Activated CD4-positive, alpha-beta T cell treated with anti-CD3 and anti-CD28 coated beads for 36 hours (primary cell): ENCODE measurements at regions not wholly inside any gene's neighbourhood (a gene's known extent, or its start where the extent isn't known, plus 50 kb on each side); places are given as distances from the start of the nearest gene placed in this dataset.

Experiments used
- ATAC-seq: fragments of 200-7000 bp; cut with Tn5 transposase; one replicate; pipeline ENCODE4 v1.10.0; 2021; ENCODE audit warnings: mild to moderate bottlenecking, moderate library complexity
- CTCF ChIA-PET: fragments of 350-600 bp; sonication (Branson Sonifier 250); formaldehyde crosslinking; loops from one replicate; lab custom pipeline; 2021; ENCODE audit warnings: antibody characterized with exemption; lab: Charles Lee
- POLR2A ChIA-PET: fragments of 350-600 bp; sonication (Branson Sonifier 250); formaldehyde crosslinking; loops from one replicate; lab custom pipeline; 2021; ENCODE audit warnings: antibody characterized with exemption, inconsistent platforms; lab: Charles Lee
- DNase-seq: peaks from one replicate; pipeline ENCODE4 v3.0.0-alpha.2; 2020
- H3K27ac Mint-ChIP-seq: one replicate; pipeline ENCODE4 v1.8.0; 2021; ENCODE audit warnings: mixed read lengths
- H3K27me3 Mint-ChIP-seq: one replicate; pipeline ENCODE4 v1.8.0; 2021; ENCODE audit warnings: mixed read lengths
- H3K36me3 Mint-ChIP-seq: one replicate; pipeline ENCODE4 v1.8.0; 2021; ENCODE audit warnings: low read depth, mixed read lengths
- H3K4me1 Mint-ChIP-seq: one replicate; pipeline ENCODE4 v1.8.0; 2021; ENCODE audit warnings: mixed read lengths
- H3K4me3 Mint-ChIP-seq: one replicate; pipeline ENCODE4 v1.8.0; 2021; ENCODE audit warnings: mild to moderate bottlenecking, moderate library complexity, mixed read lengths
- H3K9me3 Mint-ChIP-seq: one replicate; pipeline ENCODE4 v1.8.0; 2021; ENCODE audit warnings: low read depth, mixed read lengths
- intact Hi-C, 2 experiments: fragments of 100-400 bp; cut with DNase I in 1 of 2; cut with micrococcal nuclease in 1 of 2; formaldehyde crosslinking; loops; one replicate each; pipeline versions ENCODE4 v1.14.2 to v1.15.1; 2022 to 2024; cut with DNase I, micrococcal nuclease

GRCh38 chrX:45794323-45794994 lies 593.8 kb upstream of the DIPK2B start:
- DNase-seq (no peak), ATAC-seq (no peak)
- Mint-ChIP-seq H3K9me3 (peaks cover 4% of the 10 kb centered on the region), H3K27ac (peak overlapping the region; percentile 47), H3K27me3 (no peaks in the 10 kb centered on the region), H3K36me3 (peaks cover 64% of the 10 kb centered on the region), H3K4me1 (peaks cover 77% of the 10 kb centered on the region), H3K4me3 (no peak overlapping the region)
- POLR2A ChIA-PET: interaction anchor here (0.6 to 1.1 kb wide), 2 partner anchors 15 to 23 kb away, joined by 3 to 4 read pairs; no protein-coding TSS in a partner anchor
- intact Hi-C loops: no loop called here
- CTCF ChIA-PET: no interaction called here

GRCh38 chrX:45788941-45789348 lies 588.3 kb upstream of the DIPK2B start:
- Mint-ChIP-seq H3K27me3 (no peaks in the 10 kb centered on the region), H3K36me3 (peaks cover 62% of the 10 kb centered on the region), H3K9me3 (peaks cover 4% of the 10 kb centered on the region), H3K4me3 (no peak overlapping the region), H3K27ac (peak overlapping the region; percentile 80), H3K4me1 (peaks cover 69% of the 10 kb centered on the region)
- POLR2A ChIA-PET: interaction anchor here (1.2 kb wide), 1 partner anchor 11 kb away, joined by 3 read pairs; no protein-coding TSS in a partner anchor
- ATAC-seq: no peak
- CTCF ChIA-PET: no interaction called here
- intact Hi-C loops: no loop called here
- no peak for DNase-seq

GRCh38 chrX:45788315-45788714 lies 587.6 kb upstream of the DIPK2B start:
- peaks cover 4% of the 10 kb centered on the region for H3K9me3 Mint-ChIP-seq
- H3K4me1 Mint-ChIP-seq: peaks cover 64% of the 10 kb centered on the region
- intact Hi-C loops: no loop called here
- ATAC-seq (no peak), DNase-seq (no peak)
- no peak overlapping the region for H3K4me3 Mint-ChIP-seq
- ChIA-PET POLR2A (no interaction called here), CTCF (no interaction called here)
- H3K27ac Mint-ChIP-seq: peak overlapping the region; percentile 37
- H3K36me3 Mint-ChIP-seq: peaks cover 60% of the 10 kb centered on the region
- no peaks in the 10 kb centered on the region for H3K27me3 Mint-ChIP-seq

GRCh38 chrX:45784590-45784989 lies 583.9 kb upstream of the DIPK2B start:
- Mint-ChIP-seq H3K9me3 (no peaks in the 10 kb centered on the region), H3K4me1 (peaks cover 71% of the 10 kb centered on the region), H3K27me3 (no peaks in the 10 kb centered on the region), H3K27ac (no peak overlapping the region), H3K4me3 (no peak overlapping the region), H3K36me3 (peaks cover 55% of the 10 kb centered on the region)
- ChIA-PET CTCF (no interaction called here), POLR2A (no interaction called here)
- no peak for DNase-seq
- intact Hi-C loops: no loop called here
- no peak for ATAC-seq

DNA sequence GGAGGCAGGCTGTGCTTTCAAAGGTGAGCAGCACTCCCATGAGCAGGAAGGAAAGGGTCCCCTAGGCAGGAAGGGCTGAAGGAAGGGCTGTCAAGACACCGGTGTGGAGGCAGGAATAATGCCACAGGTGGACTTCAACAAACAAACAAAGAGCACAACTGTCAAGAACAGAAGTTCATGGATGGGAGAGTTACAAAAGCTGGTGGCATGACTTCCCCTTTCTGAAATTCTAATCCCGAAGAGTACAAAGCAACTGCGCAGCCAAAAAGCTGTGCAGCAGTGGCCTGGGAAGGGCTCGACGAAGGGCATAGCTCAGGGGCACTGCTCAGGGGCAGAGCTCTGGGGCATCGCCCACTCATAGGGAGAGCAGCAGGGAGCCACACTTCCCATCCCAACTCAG lies 582.3 kb upstream of the DIPK2B start:
- Mint-ChIP-seq H3K27ac (peak overlapping the region; percentile 31), H3K4me3 (no peak overlapping the region), H3K9me3 (no peaks in the 10 kb centered on the region), H3K27me3 (no peaks in the 10 kb centered on the region), H3K36me3 (peaks cover 59% of the 10 kb centered on the region), H3K4me1 (peaks cover 71% of the 10 kb centered on the region)
- DNase-seq (no peak), ATAC-seq (no peak)
- ChIA-PET POLR2A (no interaction called here), CTCF (no interaction called here)
- intact Hi-C loops: no loop called here

DNA sequence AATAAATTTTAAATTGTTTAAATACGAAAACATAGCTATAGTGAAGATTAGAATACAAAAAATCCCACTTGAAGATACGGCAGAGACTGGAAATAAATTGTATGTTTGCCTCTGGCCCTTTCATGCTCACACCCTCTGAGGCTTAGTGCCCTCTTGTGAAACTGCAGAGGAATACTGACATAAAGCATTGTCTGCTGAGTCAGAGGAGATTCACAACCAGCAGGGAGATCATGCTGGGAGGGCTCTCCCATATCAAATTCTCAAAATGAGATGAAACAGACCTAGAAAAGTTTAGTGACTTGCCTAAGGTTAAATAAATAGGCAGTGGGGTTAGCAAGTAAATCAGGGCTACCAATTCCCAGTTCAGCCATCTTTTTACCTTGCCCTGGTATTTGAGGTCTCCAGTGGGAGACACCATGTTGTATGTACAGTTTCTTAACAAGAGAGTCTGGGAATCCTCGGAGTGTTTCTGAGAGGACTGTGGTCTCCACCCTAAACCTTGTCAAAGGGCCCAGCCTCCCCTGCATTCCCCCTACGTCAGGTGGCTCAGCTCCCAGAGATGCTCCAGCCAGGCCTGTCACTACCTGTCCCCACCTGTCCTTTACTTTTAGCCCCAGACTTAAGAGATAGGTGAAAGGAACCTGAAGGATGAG lies 581.4 kb upstream of the DIPK2B start:
- no peak overlapping the region for H3K27ac Mint-ChIP-seq
- ChIA-PET POLR2A (interaction anchor here (0.7 kb wide), 1 partner anchor 72 kb away, joined by 3 read pairs; no protein-coding TSS in a partner anchor), CTCF (no interaction called here)
- H3K9me3 Mint-ChIP-seq: no peaks in the 10 kb centered on the region
- intact Hi-C loops: no loop called here
- DNase-seq (no peak), ATAC-seq (peak; percentile 75)
- no peaks in the 10 kb centered on the region for H3K27me3 Mint-ChIP-seq
- peaks cover 62% of the 10 kb centered on the region for H3K36me3 Mint-ChIP-seq
- no peak overlapping the region for H3K4me3 Mint-ChIP-seq
- H3K4me1 Mint-ChIP-seq: peaks cover 73% of the 10 kb centered on the region

GRCh38 chrX:45778616-45779015 lies 577.9 kb upstream of the DIPK2B start:
- peaks cover 84% of the 10 kb centered on the region for H3K4me1 Mint-ChIP-seq
- peak overlapping the region; percentile 77 for H3K27ac Mint-ChIP-seq
- CTCF ChIA-PET: no interaction called here
- ATAC-seq (no peak), DNase-seq (no peak)
- H3K27me3 Mint-ChIP-seq: no peaks in the 10 kb centered on the region
- POLR2A ChIA-PET: no interaction called here
- no peaks in the 10 kb centered on the region for H3K9me3 Mint-ChIP-seq
- peaks cover 55% of the 10 kb centered on the region for H3K36me3 Mint-ChIP-seq
- intact Hi-C loops: no loop called here
- H3K4me3 Mint-ChIP-seq: no peak overlapping the region

GRCh38 chrX:45777366-45777765 lies 576.7 kb upstream of the DIPK2B start:
- no peak for ATAC-seq
- Mint-ChIP-seq H3K4me1 (peaks cover 86% of the 10 kb centered on the region), H3K4me3 (no peak overlapping the region), H3K27ac (peak overlapping the region; percentile 82), H3K27me3 (no peaks in the 10 kb centered on the region), H3K9me3 (no peaks in the 10 kb centered on the region), H3K36me3 (peaks cover 54% of the 10 kb centered on the region)
- DNase-seq: no peak
- ChIA-PET POLR2A (interaction anchor here (1.2 kb wide), 1 partner anchor 12 kb away, joined by 3 read pairs; no protein-coding TSS in a partner anchor), CTCF (no interaction called here)
- intact Hi-C loops: loop anchor here in 1 of 2 experiments (2.0 kb wide), 1 partner anchor 13 kb away; no protein-coding TSS in a partner anchor

DNA sequence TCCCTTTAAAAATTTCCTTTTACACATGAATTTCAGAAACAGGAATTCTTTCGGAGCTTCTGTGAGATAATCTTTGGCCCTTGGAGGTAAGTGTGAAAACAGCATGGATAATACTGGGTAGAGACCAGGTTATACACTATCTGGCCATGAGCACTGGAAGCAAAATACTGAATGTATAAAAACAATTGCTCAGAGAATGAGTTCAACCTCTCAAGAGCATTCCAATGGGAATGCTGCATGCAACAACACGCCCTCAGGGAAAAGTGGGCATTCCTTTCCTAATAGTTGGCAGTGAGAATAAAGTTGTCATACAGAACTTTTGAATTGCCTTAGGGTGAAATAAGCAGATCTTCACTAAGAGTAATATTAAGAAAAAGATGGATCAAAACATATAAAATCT lies 574.8 kb upstream of the DIPK2B start:
- H3K36me3 Mint-ChIP-seq: peaks cover 55% of the 10 kb centered on the region
- ChIA-PET CTCF (no interaction called here), POLR2A (interaction anchor here (0.5 to 1.6 kb wide), 2 partner anchors 10 to 24 kb away, joined by 3 to 5 read pairs; no protein-coding TSS in a partner anchor)
- no peak for DNase-seq
- peak overlapping the region; percentile 55 for H3K27ac Mint-ChIP-seq
- intact Hi-C loops: no loop called here
- no peak overlapping the region for H3K4me3 Mint-ChIP-seq
- ATAC-seq: no peak
- H3K4me1 Mint-ChIP-seq: peaks cover 88% of the 10 kb centered on the region
- no peaks in the 10 kb centered on the region for H3K9me3 Mint-ChIP-seq
- H3K27me3 Mint-ChIP-seq: no peaks in the 10 kb centered on the region

GRCh38 chrX:45774961-45775360 lies 574.3 kb upstream of the DIPK2B start:
- H3K36me3 Mint-ChIP-seq: peaks cover 50% of the 10 kb centered on the region
- ChIA-PET CTCF (no interaction called here), POLR2A (interaction anchor here (0.5 to 1.6 kb wide), 2 partner anchors 9 to 25 kb away, joined by 3 to 5 read pairs; no protein-coding TSS in a partner anchor)
- DNase-seq: peak; percentile 44
- no peaks in the 10 kb centered on the region for H3K9me3 Mint-ChIP-seq
- intact Hi-C loops: loop anchor here in 1 of 2 experiments (5.0 kb wide), 1 partner anchor 547 kb away; no protein-coding TSS in a partner anchor
- H3K4me3 Mint-ChIP-seq: peak overlapping the region; percentile 15
- H3K27ac Mint-ChIP-seq: peak overlapping the region; percentile 47
- no peaks in the 10 kb centered on the region for H3K27me3 Mint-ChIP-seq
- peaks cover 87% of the 10 kb centered on the region for H3K4me1 Mint-ChIP-seq
- ATAC-seq: no peak

DNA sequence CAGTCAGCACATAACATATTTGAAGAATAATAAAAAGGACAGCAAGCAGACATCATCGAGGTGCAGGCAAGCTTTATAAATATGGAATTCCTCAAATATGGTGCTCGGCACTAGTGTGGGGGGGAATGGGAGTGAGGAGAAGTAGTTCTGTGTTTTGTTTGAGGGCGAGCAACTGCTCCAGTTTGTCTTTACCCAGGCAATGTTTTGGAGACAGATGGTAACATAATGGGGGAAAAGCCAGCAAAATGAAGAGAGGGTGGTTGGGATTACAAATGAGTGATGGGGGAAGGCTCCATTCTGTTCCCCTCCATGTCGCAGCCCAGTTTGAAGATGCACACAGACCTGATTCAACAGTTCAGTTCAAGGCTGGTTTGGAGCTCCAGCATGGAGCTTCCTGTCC lies 572.9 kb upstream of the DIPK2B start:
- POLR2A ChIA-PET: no interaction called here
- DNase-seq: no peak
- CTCF ChIA-PET: interaction anchor here (0.9 kb wide), 1 partner anchor 30 kb away, joined by 4 read pairs; no protein-coding TSS in a partner anchor
- Mint-ChIP-seq H3K27me3 (no peaks in the 10 kb centered on the region), H3K36me3 (peaks cover 50% of the 10 kb centered on the region), H3K4me3 (no peak overlapping the region), H3K9me3 (no peaks in the 10 kb centered on the region), H3K4me1 (peaks cover 73% of the 10 kb centered on the region), H3K27ac (peak overlapping the region; percentile 88)
- no peak for ATAC-seq
- intact Hi-C loops: loop anchor here in 1 of 2 experiments (5.0 kb wide), 1 partner anchor 549 kb away; no protein-coding TSS in a partner anchor
